DND-41 (cell line): ENCODE measurements at regions not wholly inside any gene's neighbourhood (a gene's known extent, or its start where the extent isn't known, plus 50 kb on each side); places are given as distances from the start of the nearest gene placed in this dataset.

Experiments used
- CTCF ChIP-seq: IDR thresholded peaks from 2 replicates; pipeline ENCODE4 v1.5.1; 2012; ENCODE audit warnings: borderline replicate concordance, low read length, moderate library complexity, mild to moderate bottlenecking; ENCODE audit not compliant: poor library complexity, severe bottlenecking; ENCODE audit errors: extremely low read depth
- EZH2 ChIP-seq: IDR thresholded peaks from 3 replicates; pipeline ENCODE4 v1.6.1; 2012; ENCODE audit warnings: borderline replicate concordance, low read depth, mild to moderate bottlenecking, moderate library complexity, low read length, inconsistent platforms; ENCODE audit not compliant: severe bottlenecking

- TF ChIP-seq CTCF (no peak), EZH2 (no peak)
Measured at GRCh38 chr9:88923653-88924288, 67.5 kb upstream of the S1PR3 start.
